ENCODE measurements at regions not wholly inside any gene's neighbourhood (a gene's known extent, or its start where the extent isn't known, plus 50 kb on each side); places are given as distances from the start of the nearest gene placed in this dataset.

GRCh38 chr3:42340466-42340865 is 69.9 kb downstream of the LYZL4 start:
- BruUV-seq (replicated peaks), result no TSS peak
- H3K27ac ChIP-seq (ENCODE audit: extremely low read depth, low read depth, low read length), result no peak overlapping the region
- H4K20me1 ChIP-seq (replicated peaks; ENCODE audit: control insufficient read depth, insufficient read depth, low read length), result no peaks in the 10 kb centered on the region
- H3K79me2 ChIP-seq (ENCODE audit: control insufficient read depth, insufficient read depth, low read length), result no peaks in the 10 kb centered on the region
- FAIRE-seq (no peak), DNase-seq (ENCODE audit: extremely low read depth in 1 of 4, low spot score in 3 of 4) (no peak), ATAC-seq (no peak)
- H3K4me3 ChIP-seq, result no peak overlapping the region
- no peak overlapping the region for H3K4me2 ChIP-seq (ENCODE audit: insufficient read depth, low read length)
- CTCF ChIA-PET (ENCODE audit: low intra/inter-chr PET ratio), result no interaction called here
- no peaks in the 10 kb centered on the region for H3K27me3 ChIP-seq (ENCODE audit: control insufficient read depth in 2 of 2, insufficient read depth in 2 of 2, low read length in 2 of 2)
- intact Hi-C loops (cut with micrococcal nuclease), result no loop called here
- no peaks in the 10 kb centered on the region for H3K9me3 ChIP-seq (replicated peaks; ENCODE audit: control insufficient read depth, insufficient read depth, low read depth, low read length)
- in situ Hi-C loops (cut with MboI), result no loop called here
- H2AFZ ChIP-seq (ENCODE audit: low read depth, low read length), result no peak overlapping the region
- no peaks in the 10 kb centered on the region for H3K36me3 ChIP-seq (ENCODE audit: control insufficient read depth, insufficient read depth, low read length)
- POLR2A ChIA-PET, result no interaction called here
- H3K9me1 ChIP-seq (ENCODE audit: control insufficient read depth, insufficient read depth, low read length), result no peaks in the 10 kb centered on the region
- H3K9ac ChIP-seq (ENCODE audit: insufficient read depth in 1 of 2, low read depth in 2 of 2, low read length in 2 of 2), result no peak overlapping the region
- H3K4me1 ChIP-seq (replicated peaks in 1 of 2; ENCODE audit: control insufficient read depth in 2 of 2, insufficient read depth in 2 of 2, low read length in 2 of 2), result peaks cover 0 to under 1% of the 10 kb centered on the region in 2 experiments; a peak in 1 of 5 replicates
- TF ChIP-seq ETV5 (CRISPR knock-in tag; IDR thresholded peaks at IDR 0.05; ENCODE audit: low read depth) (no peak), ZNF212 (CRISPR knock-in tag; IDR thresholded peaks at IDR 0.05) (no peak), ZNF232 (CRISPR knock-in tag; IDR thresholded peaks at IDR 0.05) (no peak), RBM25 (IDR thresholded peaks at IDR 0.05; ENCODE audit: low read depth, low read length, severe bottlenecking) (no peak), TSC22D4 (tag; IDR thresholded peaks at IDR 0.05) (no peak), KDM4B (IDR thresholded peaks at IDR 0.05; ENCODE audit: borderline replicate concordance in 2 of 2, low read depth in 1 of 2) (no peak), GTF2E2 (tag; IDR thresholded peaks at IDR 0.05) (no peak), POLR2G (IDR thresholded peaks at IDR 0.05; ENCODE audit: low read depth, low read length) (no peak), ETV6 (IDR thresholded peaks at IDR 0.05; ENCODE audit: borderline replicate concordance in 1 of 2, low read depth in 2 of 2, low read length in 1 of 2) (no peak), ETV6 (CRISPR knock-in tag; IDR thresholded peaks at IDR 0.05; ENCODE audit: borderline replicate concordance) (no peak), PYGO2 (tag; IDR thresholded peaks at IDR 0.05) (no peak), EHMT2 (IDR thresholded peaks at IDR 0.05) (no peak), RREB1 (CRISPR knock-in tag; IDR thresholded peaks at IDR 0.05) (no peak)
